ENCODE measurements at regions not wholly inside any gene's neighbourhood (a gene's known extent, or its start where the extent isn't known, plus 50 kb on each side); places are given as distances from the start of the nearest gene placed in this dataset.
"Not testable (repeated sequence)": the region's sequence is repeated elsewhere in the genome, so short reads cannot be mapped to it uniquely, and the experiment has no call there.

GRCh38 chr6:58117162-58117561 lies 799.7 kb downstream of the PRIM2 start:
- not testable (repeated sequence) for DNase-seq

GRCh38 chr6:58121616-58122015 lies 804.2 kb downstream of the PRIM2 start:
- not testable (repeated sequence) for DNase-seq

GRCh38 chr6:58123770-58124169 lies 806.3 kb downstream of the PRIM2 start:
- DNase-seq = not testable (repeated sequence)

GRCh38 chr6:58128549-58128948 lies 811.1 kb downstream of the PRIM2 start:
- not testable (repeated sequence) for DNase-seq

GRCh38 chr6:58129098-58129497 lies 811.7 kb downstream of the PRIM2 start:
- DNase-seq = peak; percentile 48

GRCh38 chr6:58139746-58140145 lies 822.3 kb downstream of the PRIM2 start:
- DNase-seq = not testable (repeated sequence)

GRCh38 chr6:58171025-58171424 lies 853.6 kb downstream of the PRIM2 start:
- DNase-seq = not testable (repeated sequence)

- not testable (repeated sequence) for DNase-seq
Observed at GRCh38 chr6:58181557-58182065, 864.2 kb downstream of the PRIM2 start.

GRCh38 chr6:58185300-58185699 lies 867.9 kb downstream of the PRIM2 start:
- not testable (repeated sequence) for DNase-seq

GRCh38 chr6:58193209-58193608 lies 875.8 kb downstream of the PRIM2 start:
- DNase-seq = not testable (repeated sequence)

- DNase-seq = no peak
Observed at GRCh38 chr6:58198301-58198700, 880.9 kb downstream of the PRIM2 start.

GRCh38 chr6:58237124-58237523 lies 919.7 kb downstream of the PRIM2 start:
- not testable (repeated sequence) for DNase-seq

GRCh38 chr6:58238421-58238820 lies 921.0 kb downstream of the PRIM2 start:
- DNase-seq = not testable (repeated sequence)

GRCh38 chr6:58257625-58258024 lies 940.2 kb downstream of the PRIM2 start:
- not testable (repeated sequence) for DNase-seq

- no peak for DNase-seq
Observed at GRCh38 chr6:58290177-58290576, 972.7 kb downstream of the PRIM2 start.

- not testable (repeated sequence) for DNase-seq
Observed at GRCh38 chr6:58291319-58291718, 973.9 kb downstream of the PRIM2 start.

- not testable (repeated sequence) for DNase-seq
Observed at GRCh38 chr6:58307901-58308300, 990.5 kb downstream of the PRIM2 start.

GRCh38 chr6:58332108-58332507 lies 1014.7 kb downstream of the PRIM2 start:
- DNase-seq = not testable (repeated sequence)

- not testable (repeated sequence) for DNase-seq
Observed at GRCh38 chr6:58342287-58342686, 1024.9 kb downstream of the PRIM2 start.

- DNase-seq = not testable (repeated sequence)
Observed at GRCh38 chr6:58347534-58347933, 1030.1 kb downstream of the PRIM2 start.

GRCh38 chr6:58351619-58352018 lies 1034.2 kb downstream of the PRIM2 start:
- not testable (repeated sequence) for DNase-seq

- DNase-seq = not testable (repeated sequence)
Observed at GRCh38 chr6:58358452-58358851, 1041.0 kb downstream of the PRIM2 start.

GRCh38 chr6:58365856-58366255 lies 1048.4 kb downstream of the PRIM2 start:
- DNase-seq = not testable (repeated sequence)

- DNase-seq = not testable (repeated sequence)
Observed at GRCh38 chr6:58406659-58407058, 1089.2 kb downstream of the PRIM2 start.

GRCh38 chr6:58419321-58419720 lies 1101.9 kb downstream of the PRIM2 start:
- DNase-seq = no peak
